ENCODE measurements at regions not wholly inside any gene's neighbourhood (a gene's known extent, or its start where the extent isn't known, plus 50 kb on each side); places are given as distances from the start of the nearest gene placed in this dataset.
A peak's percentile ranks its signal among the peaks of the same experiment; 100 is the strongest.

GRCh38 chr2:234322766-234323465 is 174.0 kb downstream of the ARL4C start:
- no peak for ATAC-seq
- intact Hi-C loops (cut with micrococcal nuclease) = no loop called here
- no peak for DNase-seq

- no peak for DNase-seq
- intact Hi-C loops (cut with micrococcal nuclease) = no loop called here
- ATAC-seq = no peak
Observed at GRCh38 chr2:234320066-234320465, 176.8 kb downstream of the ARL4C start.

- ATAC-seq = no peak
- intact Hi-C loops (cut with micrococcal nuclease) = no loop called here
- no peak for DNase-seq
Observed at GRCh38 chr2:234318361-234318760, 178.5 kb downstream of the ARL4C start.

- DNase-seq (no peak), ATAC-seq (no peak)
- intact Hi-C loops (cut with micrococcal nuclease) = no loop called here
Observed at GRCh38 chr2:234313558-234313957, 183.3 kb downstream of the ARL4C start.

- ATAC-seq = no peak
- no peak for DNase-seq
Observed at GRCh38 chr2:234310166-234310565, 186.7 kb downstream of the ARL4C start.

GRCh38 chr2:234309431-234309830 is 187.4 kb downstream of the ARL4C start:
- ATAC-seq (no peak), DNase-seq (no peak)
- intact Hi-C loops (cut with micrococcal nuclease) = no loop called here

More at GRCh38 chr2:234310166-234310565, 186.7 kb downstream of the ARL4C start:
- intact Hi-C loops (cut with micrococcal nuclease) = no loop called here

- peak; percentile 67 for ATAC-seq
- intact Hi-C loops (cut with micrococcal nuclease) = no loop called here
- DNase-seq = no peak
Observed at GRCh38 chr2:234308813-234309195, 188.1 kb downstream of the ARL4C start.

- intact Hi-C loops (cut with micrococcal nuclease) = no loop called here
- DNase-seq = no peak
- ATAC-seq = no peak
Observed at GRCh38 chr2:234308073-234308812, 188.6 kb downstream of the ARL4C start.

- intact Hi-C loops (cut with micrococcal nuclease) = no loop called here
- no peak for ATAC-seq
- no peak for DNase-seq
Observed at GRCh38 chr2:234307322-234307961, 189.4 kb downstream of the ARL4C start.

- intact Hi-C loops (cut with micrococcal nuclease) = no loop called here
- ATAC-seq = no peak
- no peak for DNase-seq
Observed at GRCh38 chr2:234306426-234307173, 190.3 kb downstream of the ARL4C start.

- intact Hi-C loops (cut with micrococcal nuclease) = no loop called here
- ATAC-seq (no peak), DNase-seq (no peak)
Observed at GRCh38 chr2:234305846-234306245, 191.0 kb downstream of the ARL4C start.

GRCh38 chr2:234304950-234305349 is 191.9 kb downstream of the ARL4C start:
- intact Hi-C loops (cut with micrococcal nuclease) = no loop called here

GRCh38 chr2:234302664-234302991 is 194.3 kb downstream of the ARL4C start:
- ATAC-seq (no peak), DNase-seq (no peak)
- intact Hi-C loops (cut with micrococcal nuclease) = no loop called here

More at GRCh38 chr2:234304950-234305349, 191.9 kb downstream of the ARL4C start:
- no peak for ATAC-seq
- DNase-seq = no peak

GRCh38 chr2:234300932-234301823 is 195.7 kb downstream of the ARL4C start:
- intact Hi-C loops (cut with micrococcal nuclease) = no loop called here
- DNase-seq (no peak), ATAC-seq (no peak)

- DNase-seq (no peak), ATAC-seq (no peak)
- intact Hi-C loops (cut with micrococcal nuclease) = no loop called here
Observed at GRCh38 chr2:234300391-234300925, 196.4 kb downstream of the ARL4C start.

GRCh38 chr2:234298918-234299317 is 198.0 kb downstream of the ARL4C start:
- no peak for ATAC-seq
- DNase-seq = no peak
- intact Hi-C loops (cut with micrococcal nuclease) = no loop called here

GRCh38 chr2:234296991-234297390 is 199.9 kb downstream of the ARL4C start:
- ATAC-seq = no peak
- no peak for DNase-seq
- intact Hi-C loops (cut with micrococcal nuclease) = no loop called here

GRCh38 chr2:234293973-234294372 is 202.9 kb downstream of the ARL4C start:
- no peak for ATAC-seq
- DNase-seq = no peak
- intact Hi-C loops (cut with micrococcal nuclease) = no loop called here

- DNase-seq (no peak), ATAC-seq (no peak)
- intact Hi-C loops (cut with micrococcal nuclease) = no loop called here
Observed at GRCh38 chr2:234292962-234293243, 204.0 kb downstream of the ARL4C start.

All from left ventricle myocardium superior (tissue), 1 donor.